OCI-LY7 (cell line): ENCODE measurements at regions not wholly inside any gene's neighbourhood (a gene's known extent, or its start where the extent isn't known, plus 50 kb on each side); places are given as distances from the start of the nearest gene placed in this dataset.

Experiments used
- EZH2phosphoT487 ChIP-seq: fragments of 200-600 bp; sonication (generic); IDR thresholded peaks from 2 replicates; pipeline ENCODE4 v1.6.1; 2018; ENCODE audit warnings: low read depth, borderline replicate concordance, mild to moderate bottlenecking, mixed run types, antibody characterized with exemption, low read length, moderate library complexity, mixed read lengths
- TF ChIP-seq, protein P1 (sequence below): fragments of 200-600 bp; sonication (generic); conservative IDR thresholded peaks from 2 replicates; pipeline ENCODE4 v1.5.1; 2014; ENCODE audit warnings: mild to moderate bottlenecking, antibody characterized with exemption, low read length, moderate library complexity, mixed read lengths

GRCh38 chr12:78284417-78284816 lies 453.7 kb downstream of the NAV3 start:
- TF ChIP-seq, protein P1, sequence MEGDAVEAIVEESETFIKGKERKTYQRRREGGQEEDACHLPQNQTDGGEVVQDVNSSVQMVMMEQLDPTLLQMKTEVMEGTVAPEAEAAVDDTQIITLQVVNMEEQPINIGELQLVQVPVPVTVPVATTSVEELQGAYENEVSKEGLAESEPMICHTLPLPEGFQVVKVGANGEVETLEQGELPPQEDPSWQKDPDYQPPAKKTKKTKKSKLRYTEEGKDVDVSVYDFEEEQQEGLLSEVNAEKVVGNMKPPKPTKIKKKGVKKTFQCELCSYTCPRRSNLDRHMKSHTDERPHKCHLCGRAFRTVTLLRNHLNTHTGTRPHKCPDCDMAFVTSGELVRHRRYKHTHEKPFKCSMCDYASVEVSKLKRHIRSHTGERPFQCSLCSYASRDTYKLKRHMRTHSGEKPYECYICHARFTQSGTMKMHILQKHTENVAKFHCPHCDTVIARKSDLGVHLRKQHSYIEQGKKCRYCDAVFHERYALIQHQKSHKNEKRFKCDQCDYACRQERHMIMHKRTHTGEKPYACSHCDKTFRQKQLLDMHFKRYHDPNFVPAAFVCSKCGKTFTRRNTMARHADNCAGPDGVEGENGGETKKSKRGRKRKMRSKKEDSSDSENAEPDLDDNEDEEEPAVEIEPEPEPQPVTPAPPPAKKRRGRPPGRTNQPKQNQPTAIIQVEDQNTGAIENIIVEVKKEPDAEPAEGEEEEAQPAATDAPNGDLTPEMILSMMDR = no peak
- TF ChIP-seq EZH2phosphoT487 = no peak
